H1 (cell line): ENCODE measurements at regions not wholly inside any gene's neighbourhood (a gene's known extent, or its start where the extent isn't known, plus 50 kb on each side); places are given as distances from the start of the nearest gene placed in this dataset.

Experiments
- ASH2L ChIP-seq: fragments of 200-600, 300-600 bp; sonication (generic); IDR thresholded peaks from one replicate; pipeline ENCODE4 v1.7.1; 2017; ENCODE audit warnings: low read length
- CTCF ChIP-seq, 3 experiments: IDR thresholded peaks; 1 replicate in 2 of 3; 2 replicates in 1 of 3; pipeline versions ENCODE4 v1.5.1 to v1.6.1; 2011; ENCODE audit warnings: low read length in 3 of 3, mild to moderate bottlenecking in 3 of 3, inconsistent platforms in 2 of 3, low read depth in 1 of 3, moderate library complexity in 1 of 3; ENCODE audit not compliant: insufficient read depth in 1 of 3; ENCODE audit errors: control extremely low read depth in 1 of 3
- EGR1 ChIP-seq: IDR thresholded peaks from 2 replicates; pipeline ENCODE4 v1.6.1; 2011; ENCODE audit warnings: low read depth, low read length, borderline replicate concordance
- GTF2F1 ChIP-seq: IDR thresholded peaks from 2 replicates; pipeline ENCODE4 v1.6.1; 2012; ENCODE audit warnings: low read depth, low read length, improper control_type of control experiment, borderline replicate concordance
- JUN ChIP-seq: IDR thresholded peaks from 2 replicates; pipeline ENCODE4 v1.6.1; 2011; ENCODE audit warnings: low read depth, mild to moderate bottlenecking, improper control_type of control experiment, low read length
- MAX ChIP-seq: IDR thresholded peaks from 2 replicates; pipeline ENCODE4 v1.6.1; 2012; ENCODE audit warnings: inconsistent platforms
- PHF8 ChIP-seq: fragments of 200-600 bp; sonication (generic); conservative IDR thresholded peaks from 2 replicates; pipeline ENCODE4 v1.7.1; 2012; ENCODE audit warnings: low read depth, mild to moderate bottlenecking, inconsistent platforms, low read length, moderate library complexity
- POLR2A ChIP-seq, 2 experiments: IDR thresholded peaks; 1 replicate in 1 of 2; 2 replicates in 1 of 2; pipeline ENCODE4 v1.6.1; 2011; ENCODE audit warnings: low read depth in 2 of 2, low read length in 2 of 2, mild to moderate bottlenecking in 2 of 2; ENCODE audit errors: control extremely low read depth in 1 of 2
- POLR2AphosphoS5 ChIP-seq: IDR thresholded peaks from 2 replicates; pipeline ENCODE4 v1.6.1; 2011; ENCODE audit warnings: low read depth, low read length
- RAD21 ChIP-seq, 2 experiments: IDR thresholded peaks in 1 of 2; conservative IDR thresholded peaks in 1 of 2; 2 replicates each; pipeline ENCODE4 v1.6.1; 2011; ENCODE audit warnings: low read depth in 2 of 2, low read length in 2 of 2, improper control_type of control experiment in 1 of 2, inconsistent platforms in 1 of 2, mild to moderate bottlenecking in 1 of 2, moderate library complexity in 1 of 2

- TF ChIP-seq ASH2L (no peak), MAX (no peak), POLR2AphosphoS5 (no peak), CTCF (IDR thresholded peaks at IDR 0.05; ENCODE audit: control extremely low read depth in 1 of 3, insufficient read depth in 1 of 3, low read depth in 1 of 3, low read length in 3 of 3) (no peak), EGR1 (no peak), PHF8 (no peak), JUN (no peak), POLR2A (IDR thresholded peaks at IDR 0.05; ENCODE audit: control extremely low read depth in 1 of 2, low read depth in 2 of 2, low read length in 2 of 2) (no peak), RAD21 (IDR thresholded peaks at IDR 0.05 in 1 of 2, conservative IDR thresholded peaks at IDR 0.05 in 1 of 2; ENCODE audit: low read depth in 2 of 2, low read length in 2 of 2) (no peak), GTF2F1 (no peak)
These were observed 677.4 kb upstream of the CITED2 start for GRCh38 chr6:140051521-140052512.
